ENCODE measurements at regions not wholly inside any gene's neighbourhood (a gene's known extent, or its start where the extent isn't known, plus 50 kb on each side); places are given as distances from the start of the nearest gene placed in this dataset.

DNA sequence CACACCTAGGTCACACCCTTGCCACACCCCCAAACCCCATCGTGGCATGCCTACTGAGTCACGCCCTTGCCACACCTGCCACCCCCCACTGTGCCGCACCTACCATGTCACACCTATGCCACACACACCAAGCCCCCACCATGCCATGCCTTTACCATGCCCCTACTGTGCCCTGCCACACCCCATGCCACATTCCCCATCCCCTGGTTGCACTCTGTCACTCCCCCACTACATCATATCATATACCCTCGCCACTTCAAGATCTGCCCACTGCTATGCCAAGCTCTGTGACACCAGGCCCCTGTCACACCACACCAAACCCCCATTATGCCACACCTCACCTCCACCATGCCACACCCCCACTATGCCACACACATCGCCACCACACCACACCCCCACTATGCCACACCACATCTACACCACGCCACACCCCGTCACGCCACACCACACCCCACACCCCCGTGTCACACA is 101.2 kb downstream of the OLFM1 start:
- TF ChIP-seq TAF1 (IDR thresholded peaks at IDR 0.05; ENCODE audit: borderline replicate concordance, insufficient read depth, low read length) (no peak), POLR2AphosphoS5 (IDR thresholded peaks at IDR 0.05; ENCODE audit: low read depth, low read length) (no peak)
